ENCODE measurements at regions not wholly inside any gene's neighbourhood (a gene's known extent, or its start where the extent isn't known, plus 50 kb on each side); places are given as distances from the start of the nearest gene placed in this dataset.
"Not testable (repeated sequence)": the region's sequence is repeated elsewhere in the genome, so short reads cannot be mapped to it uniquely, and the experiment has no call there.

DNA sequence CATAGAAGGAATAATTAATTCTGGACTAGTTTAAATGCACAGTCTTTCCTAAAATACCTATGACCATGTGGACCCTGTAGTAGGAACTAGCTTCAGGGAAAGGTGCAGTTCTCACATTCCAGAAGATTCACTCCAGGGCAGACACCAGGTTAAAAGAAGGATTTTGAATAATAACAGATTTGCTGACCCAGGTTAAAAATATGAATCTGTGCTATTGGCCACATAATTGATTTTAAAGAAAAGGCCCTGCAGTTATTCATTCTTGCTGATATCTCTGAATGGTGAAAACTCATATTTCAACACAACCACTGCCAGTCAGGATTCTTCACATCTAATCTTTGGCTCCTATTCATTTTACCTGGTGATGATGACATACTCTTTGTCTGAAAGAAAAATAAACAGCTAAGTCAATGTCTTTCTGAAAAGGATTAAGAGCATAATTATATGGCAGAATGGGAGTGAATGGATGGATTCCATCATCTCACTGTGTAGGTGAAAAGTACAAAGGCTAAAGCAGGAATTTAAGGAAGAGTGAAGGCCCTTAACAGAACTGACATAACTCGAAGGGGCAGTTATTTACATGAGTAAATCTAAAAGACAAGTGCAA lies 432.8 kb downstream of the PDGFC start:
- DNase-seq = no peak

DNA sequence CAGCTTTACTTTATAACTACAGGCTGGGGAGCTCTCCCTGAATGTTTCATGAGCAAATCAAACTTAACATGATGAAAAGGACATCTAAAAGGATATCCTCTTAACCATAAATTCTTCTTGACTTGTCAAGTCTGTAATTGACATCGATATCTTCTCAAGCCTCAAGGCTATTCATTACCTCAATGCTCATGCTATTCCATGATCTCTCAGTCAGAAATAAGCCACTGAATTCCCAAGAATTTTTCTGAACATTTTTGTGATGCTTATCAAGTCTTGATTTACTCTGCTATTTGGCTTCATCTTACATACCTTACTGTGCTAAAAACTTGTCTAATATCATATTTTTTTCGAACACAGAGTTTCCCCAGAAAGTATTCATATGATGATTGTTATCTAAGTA lies 433.4 kb downstream of the PDGFC start:
- no peak for DNase-seq

DNA sequence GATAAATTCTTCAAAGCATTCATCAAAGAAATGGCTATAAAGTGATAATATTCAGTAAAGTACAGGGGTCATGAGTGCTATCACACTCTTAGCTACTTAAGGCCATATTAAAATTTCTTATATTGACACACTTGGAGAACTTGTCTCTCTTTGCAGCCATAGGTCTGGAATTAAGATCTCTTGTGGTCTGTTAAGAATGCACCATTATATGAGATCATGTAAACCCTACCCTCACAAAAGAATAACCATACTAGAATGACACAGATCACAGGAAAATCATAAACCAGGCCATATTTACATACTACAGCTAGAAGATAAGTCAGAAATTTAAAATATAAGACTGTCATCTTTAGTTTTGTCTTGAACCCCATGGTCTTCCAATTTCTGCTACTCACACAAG lies 434.3 kb downstream of the PDGFC start:
- DNase-seq = no peak

DNA sequence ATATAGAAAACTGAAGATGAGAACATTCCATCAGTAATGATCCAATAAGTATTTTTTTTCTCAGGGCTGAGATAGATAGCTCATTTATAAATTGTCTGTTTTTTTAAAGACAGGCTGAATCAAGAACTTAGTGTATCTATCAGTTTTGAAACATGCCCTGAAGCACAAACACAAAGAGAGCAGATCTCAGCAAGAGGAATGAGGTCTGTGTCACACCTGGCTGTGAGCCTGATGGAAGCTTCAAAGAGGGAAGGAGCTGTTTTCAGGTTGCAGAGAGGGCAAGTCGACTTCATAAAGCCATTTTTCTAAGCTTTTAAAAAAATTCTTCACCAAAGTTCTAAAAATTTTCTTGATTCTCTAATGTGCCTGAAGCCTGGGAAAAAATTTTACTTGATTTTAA lies 434.9 kb downstream of the PDGFC start:
- no peak for DNase-seq

DNA sequence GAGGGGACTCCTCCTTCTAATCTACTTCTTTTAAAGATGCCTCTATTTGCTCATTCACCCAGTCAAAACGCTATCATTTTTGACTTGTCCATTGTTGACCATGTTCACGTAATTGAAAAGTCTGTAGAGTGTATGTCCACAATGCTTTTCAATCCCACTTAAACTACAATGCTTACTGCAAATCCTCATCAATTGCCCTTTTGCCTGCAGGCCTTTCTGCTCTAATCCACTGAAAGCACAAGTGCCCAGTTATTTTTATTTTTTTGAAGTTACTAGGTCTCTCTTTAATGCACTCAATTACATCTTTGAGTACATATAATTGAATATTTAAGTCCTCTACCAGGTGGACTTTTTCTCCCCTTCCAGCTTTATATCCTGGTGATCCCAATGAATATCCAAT lies 437.4 kb downstream of the PDGFC start:
- no peak for DNase-seq

DNA sequence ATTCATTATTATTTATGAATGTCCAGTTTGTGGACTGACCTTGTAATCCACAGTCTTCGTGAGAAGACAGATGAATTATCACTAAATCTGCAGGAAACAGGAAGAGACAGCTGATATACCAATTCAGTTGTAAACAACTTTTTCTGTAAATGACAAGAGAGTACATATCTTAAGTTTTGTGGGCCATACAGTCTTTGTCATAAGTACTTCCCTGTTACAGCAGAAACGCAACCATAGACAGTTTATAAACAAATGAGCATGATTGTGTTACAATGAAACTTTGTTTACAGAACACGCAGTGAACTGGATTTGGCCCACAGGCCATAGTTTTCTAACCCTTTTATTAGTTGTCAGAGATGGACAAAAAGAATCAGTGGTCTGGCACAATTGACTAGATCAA lies 443.4 kb downstream of the PDGFC start:
- DNase-seq = no peak

DNA sequence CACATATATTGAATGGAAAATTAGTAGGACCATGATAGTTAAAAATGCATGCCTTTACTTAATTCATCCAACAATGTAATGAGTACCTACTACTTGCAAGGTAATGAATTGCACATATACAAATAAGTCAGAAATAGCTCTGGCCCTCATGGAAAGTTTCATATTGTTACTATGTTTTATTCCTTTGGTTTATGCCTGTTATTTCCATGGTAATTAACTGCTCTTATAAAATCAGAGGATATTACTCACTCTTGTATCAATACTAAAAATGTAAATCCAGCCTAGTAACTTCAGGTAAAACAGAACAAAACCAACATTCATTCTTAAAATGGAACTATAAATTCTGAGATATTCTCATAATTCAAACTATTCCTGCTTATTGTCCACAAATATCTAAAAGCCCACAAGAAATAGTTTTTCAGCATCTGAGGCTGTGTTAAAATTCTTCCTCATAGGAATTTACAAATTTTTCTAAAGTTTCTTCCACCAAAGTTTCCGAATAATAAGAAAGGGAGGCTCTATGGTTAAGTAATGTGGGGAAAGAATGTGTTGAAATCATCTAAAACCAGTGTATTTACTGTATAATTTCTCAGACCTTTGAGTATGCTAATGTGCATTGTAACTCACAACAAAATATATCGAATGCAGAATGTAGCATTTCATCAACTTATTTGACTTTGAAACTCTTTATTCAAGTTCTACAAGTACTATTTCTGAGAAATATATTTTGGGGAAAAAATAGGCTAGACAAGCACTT lies 444.2 kb downstream of the PDGFC start:
- DNase-seq = no peak

DNA sequence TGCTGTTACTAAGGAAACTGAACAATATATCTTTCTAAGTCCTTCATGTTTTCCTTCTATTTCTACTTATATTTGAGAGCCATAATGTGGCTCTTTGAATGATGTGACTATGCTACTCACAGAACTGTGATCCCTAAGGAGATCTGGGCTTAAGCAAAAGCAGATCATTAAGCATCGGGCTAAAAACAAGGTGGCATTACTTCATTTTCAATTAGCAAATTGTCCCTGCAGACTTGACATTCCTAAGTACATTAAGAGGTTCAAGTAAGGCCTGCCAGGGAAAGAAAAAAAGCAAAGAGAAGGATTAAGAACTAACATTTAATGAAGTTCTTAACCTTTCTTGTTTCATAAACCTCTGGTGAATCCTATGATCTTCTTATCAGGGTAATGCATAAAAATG lies 447.6 kb downstream of the PDGFC start:
- no peak for DNase-seq

DNA sequence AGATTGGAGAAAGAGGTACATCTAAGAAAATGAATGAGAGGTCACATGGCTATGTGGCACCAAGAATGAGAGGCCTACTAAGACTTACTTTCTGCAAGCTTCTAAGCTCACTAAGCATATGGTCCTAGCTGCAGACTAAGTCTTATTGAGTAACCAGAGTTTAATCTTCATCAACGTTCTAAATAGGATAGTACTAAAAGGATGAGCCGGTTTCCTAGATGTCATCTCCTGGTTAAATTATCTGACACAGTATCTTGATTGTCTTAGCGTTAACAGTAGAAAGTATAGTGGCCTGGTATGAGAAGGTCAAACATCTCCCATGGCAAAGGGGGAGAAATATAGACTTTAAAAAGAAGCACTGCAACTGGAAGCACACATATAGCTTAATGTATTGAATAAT lies 448.1 kb downstream of the PDGFC start:
- DNase-seq = no peak

DNA sequence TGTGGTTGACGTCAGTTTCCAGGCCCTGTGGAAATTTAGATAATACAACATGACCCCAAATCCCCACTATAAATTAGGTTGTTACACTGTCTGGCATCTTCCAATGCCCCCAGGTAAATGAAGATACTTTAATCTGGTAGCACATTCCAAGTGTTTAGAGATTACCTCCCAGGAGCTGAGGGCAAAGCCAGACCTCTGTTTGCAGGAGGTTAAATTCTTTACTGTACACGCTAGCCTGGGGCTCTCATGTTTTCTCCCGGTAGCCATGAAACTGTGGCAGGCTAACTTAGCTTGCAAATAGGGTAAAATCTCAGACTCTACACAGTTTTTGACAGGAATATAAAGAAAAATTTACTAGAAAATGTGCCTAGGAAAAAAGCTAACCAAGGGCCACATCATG lies 450.0 kb downstream of the PDGFC start:
- no peak for DNase-seq

DNA sequence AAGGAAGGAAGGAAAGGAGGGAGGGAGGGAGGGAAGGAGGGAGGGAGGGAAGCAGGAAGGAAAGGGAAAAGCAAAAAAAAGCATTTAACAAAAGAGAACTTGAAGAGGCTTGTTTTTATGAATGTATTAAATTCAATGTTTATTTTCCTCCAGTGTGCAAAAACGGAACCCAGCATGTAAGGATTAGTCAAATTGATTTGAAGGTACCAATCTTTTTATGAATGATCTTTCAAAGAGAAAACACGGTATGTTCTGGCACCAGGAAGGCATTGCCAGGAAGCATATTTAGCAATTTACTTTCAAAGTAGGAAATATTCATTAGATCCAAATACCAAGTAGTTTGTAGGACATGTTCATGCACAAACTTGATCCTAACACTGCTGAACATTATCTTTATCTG lies 453.6 kb downstream of the PDGFC start:
- no peak for DNase-seq

DNA sequence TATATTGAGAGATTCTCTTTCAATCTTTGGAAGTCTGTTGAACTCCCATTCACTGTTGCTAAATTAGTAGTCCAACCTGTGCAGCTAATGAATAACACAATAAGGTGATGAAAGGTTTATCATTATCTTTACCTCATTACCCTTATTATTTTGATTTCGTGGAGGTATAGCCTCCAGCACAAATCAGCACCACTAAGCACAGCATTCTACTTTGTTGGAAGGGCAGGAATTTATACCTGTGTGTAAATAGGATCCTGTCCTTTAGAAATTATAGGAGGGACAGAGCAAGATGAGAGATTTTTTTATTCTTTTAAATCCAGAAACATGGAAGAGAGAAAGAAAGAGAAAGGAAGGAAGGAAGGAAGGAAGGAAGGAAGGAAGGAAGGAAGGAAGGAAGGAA lies 454.1 kb downstream of the PDGFC start:
- no peak for DNase-seq

DNA sequence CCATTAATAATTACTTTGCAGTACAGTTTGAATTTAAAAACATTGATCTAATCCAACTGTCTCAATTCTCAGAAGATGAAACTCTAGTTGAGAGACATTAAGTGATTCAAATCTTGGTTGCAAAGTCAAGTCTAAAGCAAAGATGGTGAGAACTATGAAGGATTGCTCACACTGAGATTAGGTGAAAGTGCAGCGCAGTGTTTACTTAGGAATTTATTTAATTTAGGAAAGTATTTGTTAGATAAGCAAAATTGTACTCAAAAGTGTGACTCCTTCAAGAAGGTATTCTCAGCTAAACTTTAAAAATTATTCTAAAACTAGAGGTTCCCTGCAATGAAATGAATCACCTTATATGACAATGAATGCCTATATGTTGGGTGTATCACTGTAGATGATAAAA lies 454.9 kb downstream of the PDGFC start:
- DNase-seq = no peak

DNA sequence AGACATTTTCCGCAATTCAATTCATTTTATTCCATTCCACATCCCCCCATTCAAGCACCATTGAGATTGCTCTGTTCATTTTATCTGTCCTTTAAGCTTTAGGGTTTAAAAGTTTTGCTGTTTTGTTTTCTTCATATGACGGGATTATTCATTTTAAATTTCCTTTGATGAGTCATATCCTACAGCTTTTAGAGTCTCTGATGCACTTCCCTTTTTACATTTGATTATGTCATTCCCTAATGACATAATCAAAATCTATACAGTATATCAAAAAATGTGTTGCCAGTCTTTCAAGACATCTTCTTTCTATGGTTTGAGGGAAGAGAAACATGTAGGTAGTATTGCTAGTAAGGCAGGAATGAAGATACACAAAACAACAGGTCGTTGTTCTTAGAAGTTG lies 456.3 kb downstream of the PDGFC start:
- no peak for DNase-seq

DNA sequence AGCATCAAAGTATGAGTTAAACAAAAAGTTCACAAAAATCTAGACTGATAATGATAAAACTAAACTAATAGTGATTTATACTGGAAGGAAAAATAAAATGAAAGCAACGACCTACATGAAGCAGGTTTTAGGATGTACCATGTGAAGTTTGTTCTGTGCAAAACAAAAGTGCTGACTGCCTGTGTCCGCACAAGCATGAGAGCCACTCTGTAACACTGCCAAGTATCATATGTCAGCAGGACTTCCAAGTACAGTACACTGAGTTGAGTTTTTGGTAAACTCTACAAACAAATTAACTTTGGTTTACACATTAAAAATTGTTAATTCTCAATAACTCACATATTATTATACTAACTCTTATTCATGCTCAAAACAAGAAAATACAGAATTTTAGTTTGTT lies 459.0 kb downstream of the PDGFC start:
- no peak for DNase-seq

DNA sequence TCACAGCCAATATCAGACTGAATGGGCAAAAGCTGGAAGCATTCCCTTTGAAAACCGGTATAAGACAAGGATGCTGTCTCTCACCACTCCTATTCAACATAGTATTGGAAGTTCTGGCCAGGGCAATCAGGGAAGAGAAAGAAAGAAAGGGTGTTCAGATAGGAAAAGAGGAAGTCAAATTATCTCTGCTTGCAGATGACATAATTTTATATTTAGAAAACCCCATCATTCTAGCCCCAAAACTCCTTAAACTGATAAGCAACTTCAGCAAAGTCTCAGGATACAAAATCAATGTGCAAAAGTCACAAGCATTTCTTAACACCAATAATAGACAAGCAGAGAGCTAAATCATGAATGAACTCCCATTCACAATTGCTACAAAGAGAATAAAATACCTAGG lies 461.7 kb downstream of the PDGFC start:
- not testable (repeated sequence) for DNase-seq

DNA sequence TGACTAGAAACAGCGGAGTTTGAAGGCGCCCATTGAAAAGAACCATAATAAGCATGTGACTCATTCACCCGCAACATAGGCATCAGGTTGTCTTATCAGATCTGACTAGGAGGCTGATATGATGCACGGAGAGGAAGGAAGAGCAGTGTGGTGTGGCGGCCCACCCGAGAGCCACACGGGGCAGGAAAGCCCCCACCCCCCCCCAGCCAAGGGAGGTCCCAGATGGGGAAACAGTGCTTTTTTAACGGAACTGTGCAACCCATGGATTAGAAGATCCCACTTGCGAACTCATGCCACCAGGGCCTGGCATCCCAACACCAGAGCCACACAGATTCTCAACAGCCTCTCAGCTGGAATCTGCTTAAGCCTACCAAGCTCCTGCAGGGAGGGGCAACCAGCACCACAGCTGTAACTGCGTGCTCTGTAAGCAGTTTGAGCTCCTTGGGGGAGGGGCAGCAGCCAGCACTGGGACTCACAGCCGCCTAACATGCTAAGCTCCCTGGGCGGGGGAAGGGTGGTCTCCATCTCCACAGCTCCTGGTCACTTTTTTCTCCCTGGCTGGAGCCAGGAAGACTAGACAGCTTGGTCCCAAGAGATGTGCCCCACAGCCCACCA lies 466.2 kb downstream of the PDGFC start:
- DNase-seq = no peak

DNA sequence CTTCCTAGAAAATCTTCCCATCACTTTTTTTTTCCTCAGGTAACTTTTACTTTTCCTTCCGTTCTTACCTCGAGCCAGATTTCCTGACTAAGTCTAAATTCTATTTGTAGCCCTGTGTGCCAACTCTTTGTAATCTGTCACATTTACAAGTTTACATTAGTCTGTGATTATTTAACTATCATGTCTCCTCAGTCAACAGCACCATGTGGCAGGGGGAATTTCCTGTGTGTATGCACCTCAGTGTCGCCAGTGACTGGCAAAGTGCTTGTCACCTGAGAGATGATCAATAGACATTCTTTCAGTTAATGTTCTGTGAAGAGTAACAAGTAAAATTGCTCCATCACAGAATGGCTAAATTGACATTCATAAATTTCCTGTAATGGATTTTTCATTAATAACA lies 468.5 kb downstream of the PDGFC start:
- DNase-seq = no peak

DNA sequence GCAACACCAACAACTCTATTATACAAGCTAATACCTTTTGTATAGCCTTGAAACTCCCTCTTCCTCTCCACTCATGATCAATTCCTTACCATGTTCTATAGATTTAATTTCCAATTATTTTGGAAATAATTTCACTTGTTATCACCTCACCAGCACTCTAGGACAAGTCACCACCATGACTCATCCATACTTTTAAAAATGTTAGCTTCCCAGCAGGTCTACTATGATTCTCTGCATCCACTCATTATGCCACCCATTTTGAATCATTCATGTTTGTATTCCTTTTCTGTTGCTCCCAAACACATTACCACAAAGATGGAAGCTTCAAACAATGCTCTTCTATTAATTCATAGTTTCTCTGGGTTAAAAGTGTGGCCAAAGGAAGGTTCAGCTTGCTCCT lies 469.6 kb downstream of the PDGFC start:
- DNase-seq = no peak

DNA sequence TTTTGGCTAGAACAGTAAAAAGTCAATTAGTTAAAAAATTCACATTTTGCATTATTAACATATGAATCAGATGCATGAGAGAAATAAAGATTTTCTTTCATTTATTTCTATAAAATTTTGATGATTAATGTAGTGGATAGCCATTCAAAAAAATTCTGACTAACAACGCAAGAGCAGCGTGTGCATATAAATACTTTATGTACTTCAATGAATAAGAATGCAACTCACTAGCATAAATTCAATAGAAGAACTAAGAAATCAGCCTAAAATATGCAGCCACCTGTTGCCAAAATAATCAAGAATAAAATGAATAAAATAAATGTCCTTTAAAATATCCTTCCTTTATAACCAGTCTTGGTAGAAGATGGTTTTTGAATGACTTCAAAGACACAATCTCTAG lies 471.9 kb downstream of the PDGFC start:
- no peak for DNase-seq

DNA sequence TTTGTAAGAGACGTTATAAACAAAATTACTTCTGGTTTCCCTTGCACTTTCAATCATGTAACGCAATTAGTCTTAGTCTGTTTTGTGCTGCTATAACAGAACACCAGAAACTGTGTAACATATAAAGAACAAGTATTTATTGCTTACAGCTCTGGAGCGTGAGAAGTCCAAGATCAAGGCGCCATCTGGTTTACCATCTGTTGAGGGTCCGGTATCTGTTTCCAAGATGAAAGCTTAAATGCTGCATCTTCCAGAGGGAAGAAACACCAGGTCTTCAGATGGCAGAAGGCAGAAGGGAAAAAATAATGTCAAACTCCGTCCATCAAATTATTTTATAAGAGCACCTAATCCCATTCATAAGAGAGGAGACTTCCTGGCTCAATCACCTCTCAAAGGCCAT lies 474.1 kb downstream of the PDGFC start:
- DNase-seq = no peak

DNA sequence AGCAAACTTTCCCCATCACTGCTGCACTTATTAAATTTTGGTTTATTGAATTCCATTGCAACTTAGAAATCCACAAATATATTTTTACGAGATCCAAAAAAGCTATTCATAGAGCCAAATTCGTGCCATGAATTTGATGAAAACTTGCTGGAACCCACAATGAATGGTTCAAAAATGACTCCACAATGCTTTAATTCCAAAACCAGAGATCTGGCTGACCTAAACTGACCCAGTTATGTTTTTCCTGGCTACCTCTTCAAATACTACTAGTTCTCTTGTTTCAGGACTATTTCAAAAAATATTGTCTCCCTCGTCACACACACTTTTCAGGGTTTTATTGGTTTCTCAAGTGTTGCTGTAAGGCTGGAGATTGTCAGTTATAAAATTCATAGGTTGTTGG lies 474.8 kb downstream of the PDGFC start:
- DNase-seq = no peak

DNA sequence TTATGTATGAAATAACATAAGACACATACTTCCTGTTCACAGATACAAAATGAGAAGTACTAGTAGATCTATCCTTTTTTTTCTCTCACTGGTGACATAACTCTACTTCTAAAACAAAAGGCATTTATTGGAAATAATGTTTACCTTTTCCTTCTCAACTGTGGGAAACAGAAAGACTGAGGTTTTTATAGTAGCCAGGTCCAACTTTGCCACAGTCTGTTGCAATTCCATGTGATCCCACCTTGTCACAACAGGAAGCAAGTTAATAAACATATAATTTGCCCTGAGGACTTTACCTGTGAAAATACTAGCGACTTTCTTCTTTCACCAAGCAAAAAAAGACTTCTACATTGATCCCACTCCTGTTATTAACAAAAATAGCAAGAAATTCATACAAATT lies 475.8 kb downstream of the PDGFC start:
- no peak for DNase-seq

DNA sequence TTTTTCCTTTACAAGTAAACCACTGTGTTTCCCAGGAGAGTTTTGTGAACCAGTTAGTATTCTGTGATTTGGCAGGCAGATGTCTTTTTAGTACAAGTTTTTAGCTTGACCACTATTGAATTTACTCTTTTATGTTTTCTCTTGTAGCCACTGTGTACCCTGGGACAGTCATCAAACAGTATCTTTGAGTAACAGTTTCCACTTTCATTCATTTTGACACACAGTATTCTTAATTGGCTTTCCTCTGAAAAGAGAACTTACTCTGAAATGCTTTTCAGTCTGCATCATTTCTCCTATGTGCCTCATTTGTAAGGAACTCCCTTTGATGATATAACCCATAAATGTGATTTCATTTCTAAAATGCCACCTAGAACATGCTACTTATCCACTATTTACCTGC lies 476.5 kb downstream of the PDGFC start:
- no peak for DNase-seq

DNA sequence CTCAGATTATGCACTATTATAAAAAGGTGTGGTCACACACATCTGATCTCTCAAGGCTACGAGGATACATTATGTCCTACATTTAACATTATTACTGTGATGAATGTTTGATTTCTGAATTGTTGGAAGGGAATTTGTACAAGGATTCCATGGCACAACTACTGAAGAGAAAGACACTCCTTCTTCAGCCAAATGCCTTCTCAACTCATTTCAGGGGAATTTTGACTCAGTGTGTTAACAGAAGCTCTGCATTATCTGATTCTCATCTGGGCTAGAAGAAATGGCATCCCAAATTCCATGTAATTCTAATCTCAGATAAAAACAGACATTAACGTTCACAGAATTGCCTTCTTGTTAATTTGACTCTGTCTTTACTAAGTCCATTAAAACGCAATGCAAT lies 477.7 kb downstream of the PDGFC start:
- DNase-seq = no peak
